ENCODE measurements at regions not wholly inside any gene's neighbourhood (a gene's known extent, or its start where the extent isn't known, plus 50 kb on each side); places are given as distances from the start of the nearest gene placed in this dataset.

DNA sequence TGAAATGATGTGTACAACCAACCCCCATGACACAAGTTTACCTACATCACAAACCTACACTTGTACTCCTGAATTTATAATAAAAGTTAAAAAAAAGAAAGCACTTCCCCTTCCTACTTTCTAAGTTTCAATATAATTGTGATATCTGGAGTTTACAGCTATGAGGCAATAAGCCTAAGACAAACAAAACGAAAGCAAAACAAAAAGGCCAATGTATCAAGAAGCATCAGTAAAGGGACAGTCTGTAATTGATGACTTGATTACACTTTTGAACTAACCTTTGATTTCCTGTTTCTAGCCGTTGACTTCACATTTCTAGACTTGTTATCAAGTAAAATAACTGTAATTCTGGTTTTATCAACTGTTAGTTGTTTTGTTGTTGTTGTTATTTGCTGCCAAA lies 187.5 kb upstream of the CNTN3 start:
- TF ChIP-seq POLR2A (IDR thresholded peaks at IDR 0.05): no peak
- no peak for TF ChIP-seq CTCF (IDR thresholded peaks at IDR 0.05)
